Activated CD8-positive, alpha-beta memory T cell treated with anti-CD3 and anti-CD28 coated beads, Interleukin-2, amount 50 U/mL, for 1 hour (primary cell): ENCODE measurements at regions not wholly inside any gene's neighbourhood (a gene's known extent, or its start where the extent isn't known, plus 50 kb on each side); places are given as distances from the start of the nearest gene placed in this dataset.
"Not testable (repeated sequence)": the region's sequence is repeated elsewhere in the genome, so short reads cannot be mapped to it uniquely, and the experiment has no call there.

Experiments used
- DNase-seq: peaks from one replicate; pipeline ENCODE4 v3.0.0-alpha.2; 2020; ENCODE audit errors: extremely low read depth

GRCh38 chr7:121620953-121621606, 225.0 kb upstream of the FAM3C start:
- no peak for DNase-seq

- DNase-seq: no peak
Observed at GRCh38 chr7:121620206-121620605, 224.1 kb upstream of the FAM3C start.

GRCh38 chr7:121618182-121618581, 222.1 kb upstream of the FAM3C start:
- no peak for DNase-seq

GRCh38 chr7:121610243-121610642, 214.1 kb upstream of the FAM3C start:
- DNase-seq: no peak

GRCh38 chr7:121609208-121609607, 213.1 kb upstream of the FAM3C start:
- DNase-seq: no peak

GRCh38 chr7:121608785-121609184, 212.7 kb upstream of the FAM3C start:
- DNase-seq: no peak

- not testable (repeated sequence) for DNase-seq
Observed at GRCh38 chr7:121608183-121608582, 212.1 kb upstream of the FAM3C start.

- no peak for DNase-seq
Observed at GRCh38 chr7:121605317-121605680, 209.2 kb upstream of the FAM3C start.

GRCh38 chr7:121604627-121605316, 208.7 kb upstream of the FAM3C start:
- no peak for DNase-seq

GRCh38 chr7:121603886-121604285, 207.8 kb upstream of the FAM3C start:
- no peak for DNase-seq

- DNase-seq: no peak
Observed at GRCh38 chr7:121599887-121600286, 203.8 kb upstream of the FAM3C start.

GRCh38 chr7:121595758-121596696, 199.9 kb upstream of the FAM3C start:
- no peak for DNase-seq

- no peak for DNase-seq
Observed at GRCh38 chr7:121591926-121592325, 195.8 kb upstream of the FAM3C start.

- no peak for DNase-seq
Observed at GRCh38 chr7:121587435-121587834, 191.3 kb upstream of the FAM3C start.

GRCh38 chr7:121582258-121582657, 186.2 kb upstream of the FAM3C start:
- DNase-seq: no peak

GRCh38 chr7:121579639-121580038, 183.5 kb upstream of the FAM3C start:
- no peak for DNase-seq

GRCh38 chr7:121578669-121579068, 182.6 kb upstream of the FAM3C start:
- no peak for DNase-seq

- no peak for DNase-seq
Observed at GRCh38 chr7:121576148-121576917, 180.2 kb upstream of the FAM3C start.

GRCh38 chr7:121575194-121575765, 179.2 kb upstream of the FAM3C start:
- no peak for DNase-seq

- no peak for DNase-seq
Observed at GRCh38 chr7:121574109-121574508, 178.0 kb upstream of the FAM3C start.

- DNase-seq: no peak
Observed at GRCh38 chr7:121572615-121573014, 176.5 kb upstream of the FAM3C start.
